ENCODE measurements at regions not wholly inside any gene's neighbourhood (a gene's known extent, or its start where the extent isn't known, plus 50 kb on each side); places are given as distances from the start of the nearest gene placed in this dataset.

GRCh38 chr4:171759274-171759673 is 53.9 kb upstream of the GALNTL6 start:
- DNase-seq, result no peak

- no peak for DNase-seq
These were observed 61.7 kb upstream of the GALNTL6 start for GRCh38 chr4:171751538-171751937.

- DNase-seq, result no peak
These were observed 66.8 kb upstream of the GALNTL6 start for GRCh38 chr4:171746418-171746817.

GRCh38 chr4:171742436-171742835 is 70.8 kb upstream of the GALNTL6 start:
- DNase-seq, result no peak

- no peak for DNase-seq
These were observed 86.0 kb upstream of the GALNTL6 start for GRCh38 chr4:171727185-171727584.

GRCh38 chr4:171721937-171722336 is 91.3 kb upstream of the GALNTL6 start:
- DNase-seq, result no peak

- DNase-seq, result no peak
These were observed 93.5 kb upstream of the GALNTL6 start for GRCh38 chr4:171719691-171720090.

GRCh38 chr4:171718665-171719064 is 94.5 kb upstream of the GALNTL6 start:
- DNase-seq, result no peak

- no peak for DNase-seq
These were observed 95.1 kb upstream of the GALNTL6 start for GRCh38 chr4:171718069-171718468.

GRCh38 chr4:171717231-171717741 is 95.9 kb upstream of the GALNTL6 start:
- DNase-seq, result no peak

- DNase-seq, result no peak
These were observed 97.2 kb upstream of the GALNTL6 start for GRCh38 chr4:171715973-171716372.

GRCh38 chr4:171714791-171715454 is 98.3 kb upstream of the GALNTL6 start:
- DNase-seq, result no peak

GRCh38 chr4:171710743-171711142 is 102.5 kb upstream of the GALNTL6 start:
- DNase-seq, result no peak

GRCh38 chr4:171676555-171677215 is 136.5 kb upstream of the GALNTL6 start:
- no peak for DNase-seq

GRCh38 chr4:171674781-171675180 is 138.4 kb upstream of the GALNTL6 start:
- no peak for DNase-seq

GRCh38 chr4:171668403-171668802 is 144.8 kb upstream of the GALNTL6 start:
- DNase-seq, result no peak

GRCh38 chr4:171667906-171668305 is 145.3 kb upstream of the GALNTL6 start:
- DNase-seq, result no peak

GRCh38 chr4:171651071-171651470 is 162.1 kb upstream of the GALNTL6 start:
- DNase-seq, result no peak

- no peak for DNase-seq
These were observed 162.7 kb upstream of the GALNTL6 start for GRCh38 chr4:171650543-171650942.

GRCh38 chr4:171648926-171649325 is 164.3 kb upstream of the GALNTL6 start:
- DNase-seq, result no peak

GRCh38 chr4:171646984-171647383 is 166.2 kb upstream of the GALNTL6 start:
- no peak for DNase-seq

GRCh38 chr4:171644430-171645057 is 168.7 kb upstream of the GALNTL6 start:
- no peak for DNase-seq

GRCh38 chr4:171639540-171639939 is 173.7 kb upstream of the GALNTL6 start:
- no peak for DNase-seq

GRCh38 chr4:171636606-171637005 is 176.6 kb upstream of the GALNTL6 start:
- no peak for DNase-seq

All from AML-193 (cell line).